HUES64 (cell line): ENCODE measurements at regions not wholly inside any gene's neighbourhood (a gene's known extent, or its start where the extent isn't known, plus 50 kb on each side); places are given as distances from the start of the nearest gene placed in this dataset.

ENCODE experiments used
- H3K27ac ChIP-seq: 2 replicates; pipeline ENCODE4 v1.7.0; 2013; ENCODE audit warnings: low read depth, low read length, inconsistent platforms
- H3K27me3 ChIP-seq: 2 replicates; pipeline ENCODE4 v1.6.1; 2013; ENCODE audit warnings: mild to moderate bottlenecking, low read length; ENCODE audit not compliant: insufficient read depth
- H3K36me3 ChIP-seq: 2 replicates; pipeline ENCODE4 v1.6.1; 2013; ENCODE audit warnings: mild to moderate bottlenecking, low read length; ENCODE audit not compliant: insufficient read depth
- H3K4me1 ChIP-seq: 2 replicates; pipeline ENCODE4 v1.6.1; 2013; ENCODE audit warnings: mild to moderate bottlenecking, low read length, moderate library complexity; ENCODE audit not compliant: insufficient read depth
- H3K4me3 ChIP-seq: 2 replicates; pipeline ENCODE4 v1.5.1; 2013; ENCODE audit warnings: mild to moderate bottlenecking, low read length, moderate library complexity
- H3K9ac ChIP-seq: 2 replicates; pipeline ENCODE4 v1.6.1; 2013; ENCODE audit warnings: mild to moderate bottlenecking, low read depth, low read length
- H3K9me3 ChIP-seq: 2 replicates; pipeline ENCODE4 v1.6.1; 2013; ENCODE audit warnings: low read depth, low read length; ENCODE audit not compliant: insufficient read depth
- WGBS: fragments of 150-250, 120-280 bp; methylation state at CpG from one replicate; pipeline ENCODE4 v1.1.7; 2013; ENCODE audit warnings: missing lambda C conversion rate; 5-methylcytosine and 5-hydroxymethylcytosine counted together

- Histone ChIP-seq H3K4me1 (peaks cover 15% of the 10 kb centered on the region), H3K4me3 (no peak overlapping the region), H3K9me3 (no peaks in the 10 kb centered on the region), H3K27me3 (no peaks in the 10 kb centered on the region), H3K9ac (no peak overlapping the region), H3K27ac (no peak overlapping the region), H3K36me3 (no peaks in the 10 kb centered on the region)
- WGBS = 100% methylated on average over 1 of the region's 1 CpG
Measured at GRCh38 chr11:80156062-80156461, 715.2 kb upstream of the TENM4 start.

GRCh38 chr11:80155412-80156017 lies 714.7 kb upstream of the TENM4 start:
- H3K27ac ChIP-seq = no peak overlapping the region
- H3K4me3 ChIP-seq = no peak overlapping the region
- WGBS = 44% methylated on average over 4 of the region's 4 CpGs
- H3K4me1 ChIP-seq = peaks cover 15% of the 10 kb centered on the region
- no peak overlapping the region for H3K9ac ChIP-seq
- H3K9me3 ChIP-seq = no peaks in the 10 kb centered on the region
- H3K27me3 ChIP-seq = no peaks in the 10 kb centered on the region
- no peaks in the 10 kb centered on the region for H3K36me3 ChIP-seq

DNA sequence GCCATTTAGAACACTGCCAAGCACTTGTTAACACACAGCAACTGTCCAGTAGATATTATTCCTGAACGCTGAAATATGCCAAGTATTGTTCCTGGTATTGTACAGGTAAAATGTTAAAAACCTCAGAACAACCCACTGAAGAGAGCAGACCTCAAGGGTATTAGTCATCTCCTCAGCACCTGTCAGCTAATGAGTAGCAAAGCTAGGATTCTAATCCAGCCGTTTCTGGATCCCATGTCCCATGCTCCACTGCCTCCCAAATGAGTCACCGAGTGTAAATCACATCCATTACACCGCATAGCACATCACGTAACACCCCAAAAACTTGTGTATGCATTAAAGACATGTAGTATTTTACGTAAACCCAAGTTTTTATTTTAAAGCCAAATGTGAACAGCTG lies 705.4 kb upstream of the TENM4 start:
- no peaks in the 10 kb centered on the region for H3K36me3 ChIP-seq
- H3K9me3 ChIP-seq = no peaks in the 10 kb centered on the region
- peaks cover 13% of the 10 kb centered on the region for H3K4me1 ChIP-seq
- H3K4me3 ChIP-seq = no peak overlapping the region
- H3K9ac ChIP-seq = no peak overlapping the region
- WGBS = 92% methylated on average over 4 of the region's 6 CpGs
- H3K27me3 ChIP-seq = no peaks in the 10 kb centered on the region
- H3K27ac ChIP-seq = no peak overlapping the region

- no CpG with 5 or more reads among the region's 2 CpGs for WGBS
- H3K36me3 ChIP-seq = no peaks in the 10 kb centered on the region
- no peak overlapping the region for H3K9ac ChIP-seq
- no peaks in the 10 kb centered on the region for H3K9me3 ChIP-seq
- H3K27ac ChIP-seq = no peak overlapping the region
- peaks cover 13% of the 10 kb centered on the region for H3K4me1 ChIP-seq
- no peaks in the 10 kb centered on the region for H3K27me3 ChIP-seq
- H3K4me3 ChIP-seq = no peak overlapping the region
Measured at GRCh38 chr11:80144897-80145594, 704.2 kb upstream of the TENM4 start.

GRCh38 chr11:80136991-80137390 lies 696.2 kb upstream of the TENM4 start:
- WGBS = 96% methylated on average over 3 of the region's 3 CpGs
- no peak overlapping the region for H3K27ac ChIP-seq
- H3K36me3 ChIP-seq = no peaks in the 10 kb centered on the region
- no peaks in the 10 kb centered on the region for H3K4me1 ChIP-seq
- H3K27me3 ChIP-seq = no peaks in the 10 kb centered on the region
- no peak overlapping the region for H3K9ac ChIP-seq
- H3K4me3 ChIP-seq = no peak overlapping the region
- no peaks in the 10 kb centered on the region for H3K9me3 ChIP-seq

DNA sequence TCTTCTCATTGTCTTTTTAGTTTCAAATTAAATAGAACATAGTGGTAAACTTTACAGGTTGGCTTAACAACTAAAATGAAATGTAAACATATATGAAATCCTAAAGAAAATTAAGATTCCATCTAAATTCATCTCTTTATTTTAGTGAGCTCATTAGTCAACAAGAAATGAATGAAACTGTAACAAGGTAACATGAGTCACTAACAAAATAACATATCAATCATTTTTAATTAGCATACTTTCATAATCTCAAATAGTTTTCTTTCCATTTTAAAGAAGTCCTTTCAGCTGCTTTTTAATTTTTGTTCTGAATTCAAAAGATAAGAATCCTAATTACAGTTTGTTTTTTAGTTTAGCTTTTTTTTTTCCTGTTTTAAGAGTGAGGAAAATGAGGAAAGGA lies 688.6 kb upstream of the TENM4 start:
- no peaks in the 10 kb centered on the region for H3K9me3 ChIP-seq
- H3K4me1 ChIP-seq = no peaks in the 10 kb centered on the region
- no peak overlapping the region for H3K27ac ChIP-seq
- no peak overlapping the region for H3K4me3 ChIP-seq
- H3K9ac ChIP-seq = no peak overlapping the region
- no peaks in the 10 kb centered on the region for H3K36me3 ChIP-seq
- H3K27me3 ChIP-seq = no peaks in the 10 kb centered on the region

- WGBS = 91% methylated on average over 2 of the region's 2 CpGs
- no peak overlapping the region for H3K9ac ChIP-seq
- H3K4me3 ChIP-seq = no peak overlapping the region
- no peaks in the 10 kb centered on the region for H3K27me3 ChIP-seq
- no peaks in the 10 kb centered on the region for H3K9me3 ChIP-seq
- no peak overlapping the region for H3K27ac ChIP-seq
- no peaks in the 10 kb centered on the region for H3K4me1 ChIP-seq
- no peaks in the 10 kb centered on the region for H3K36me3 ChIP-seq
Measured at GRCh38 chr11:80122211-80122610, 681.4 kb upstream of the TENM4 start.

DNA sequence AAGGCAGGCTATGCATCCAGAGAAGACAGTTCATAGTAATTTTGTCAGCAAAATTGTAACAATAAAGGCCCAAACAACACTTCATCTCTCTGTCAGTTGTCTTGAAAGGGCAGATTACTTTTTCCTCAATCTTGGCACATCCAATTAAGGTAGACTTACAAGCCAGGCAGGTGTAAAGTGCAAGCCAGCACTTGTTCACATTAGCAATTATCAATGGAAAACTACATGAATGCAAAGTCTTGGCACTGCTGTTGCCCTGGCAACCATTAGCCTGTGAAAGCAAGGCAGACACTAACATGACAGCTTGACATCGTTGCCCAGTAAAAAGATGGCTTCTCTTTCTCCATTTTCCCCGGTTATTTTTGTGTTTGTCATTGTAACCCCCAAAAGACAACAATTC lies 677.2 kb upstream of the TENM4 start:
- WGBS = 95% methylated on average over 2 of the region's 2 CpGs
- Histone ChIP-seq H3K4me1 (no peaks in the 10 kb centered on the region), H3K27ac (no peak overlapping the region), H3K9ac (no peak overlapping the region), H3K36me3 (no peaks in the 10 kb centered on the region), H3K27me3 (no peaks in the 10 kb centered on the region), H3K9me3 (no peaks in the 10 kb centered on the region), H3K4me3 (no peak overlapping the region)

DNA sequence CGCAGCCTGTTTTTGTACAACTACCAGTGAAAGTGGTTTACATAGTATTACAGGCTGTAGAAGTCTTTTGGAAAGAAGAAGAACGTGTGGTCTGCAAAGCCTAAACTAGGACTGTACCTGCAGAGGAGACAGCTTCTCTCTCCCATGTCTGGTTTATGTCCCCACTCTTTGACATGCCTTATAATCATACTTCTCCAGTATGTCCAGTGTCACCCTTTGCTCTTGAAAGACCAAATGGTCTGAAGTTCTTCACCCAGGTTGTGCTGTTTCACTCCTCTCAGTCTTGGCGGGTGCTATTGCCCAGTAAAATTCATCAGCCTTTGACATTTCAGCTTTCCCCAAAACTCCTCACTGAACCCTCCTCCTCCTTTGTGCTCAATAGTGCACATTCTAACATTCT lies 676.0 kb upstream of the TENM4 start:
- Histone ChIP-seq H3K36me3 (no peaks in the 10 kb centered on the region), H3K9me3 (no peaks in the 10 kb centered on the region), H3K27ac (no peak overlapping the region), H3K4me1 (no peaks in the 10 kb centered on the region), H3K4me3 (no peak overlapping the region), H3K27me3 (no peaks in the 10 kb centered on the region), H3K9ac (no peak overlapping the region)
- WGBS = 94% methylated on average over 3 of the region's 3 CpGs

GRCh38 chr11:80109652-80110051 lies 668.8 kb upstream of the TENM4 start:
- no peak overlapping the region for H3K9ac ChIP-seq
- no peaks in the 10 kb centered on the region for H3K36me3 ChIP-seq
- H3K27me3 ChIP-seq = no peaks in the 10 kb centered on the region
- no peaks in the 10 kb centered on the region for H3K4me1 ChIP-seq
- no peak overlapping the region for H3K27ac ChIP-seq
- WGBS = 84% methylated on average over 4 of the region's 4 CpGs
- H3K9me3 ChIP-seq = no peaks in the 10 kb centered on the region
- H3K4me3 ChIP-seq = no peak overlapping the region

DNA sequence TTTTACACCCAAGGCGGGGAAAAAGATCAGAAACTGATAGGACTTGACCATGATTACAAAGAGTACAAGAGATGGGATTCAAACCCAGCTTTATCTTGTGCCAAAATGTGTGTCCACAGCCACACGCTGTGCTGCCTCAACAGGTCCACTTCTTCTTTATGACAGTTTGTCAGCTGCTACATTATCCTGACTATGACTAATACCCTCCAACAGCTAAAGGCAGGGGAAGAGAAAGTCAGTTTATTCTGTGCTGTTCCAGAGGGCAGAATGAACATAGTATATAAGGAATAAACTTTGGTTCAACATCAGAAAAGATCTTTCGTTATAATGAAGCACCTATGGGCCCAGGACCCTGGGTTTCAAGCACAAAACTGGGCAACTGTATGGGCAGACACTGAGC lies 668.2 kb upstream of the TENM4 start:
- H3K27ac ChIP-seq = no peak overlapping the region
- WGBS = 93% methylated on average over 3 of the region's 3 CpGs
- no peak overlapping the region for H3K4me3 ChIP-seq
- H3K4me1 ChIP-seq = no peaks in the 10 kb centered on the region
- no peaks in the 10 kb centered on the region for H3K36me3 ChIP-seq
- no peaks in the 10 kb centered on the region for H3K9me3 ChIP-seq
- H3K27me3 ChIP-seq = no peaks in the 10 kb centered on the region
- no peak overlapping the region for H3K9ac ChIP-seq

GRCh38 chr11:80107415-80107814 lies 666.6 kb upstream of the TENM4 start:
- no peaks in the 10 kb centered on the region for H3K4me1 ChIP-seq
- no peaks in the 10 kb centered on the region for H3K36me3 ChIP-seq
- H3K4me3 ChIP-seq = no peak overlapping the region
- no peaks in the 10 kb centered on the region for H3K9me3 ChIP-seq
- H3K27me3 ChIP-seq = no peaks in the 10 kb centered on the region
- 91% methylated on average over 1 of the region's 1 CpG for WGBS
- no peak overlapping the region for H3K9ac ChIP-seq
- no peak overlapping the region for H3K27ac ChIP-seq
